ENCODE measurements at regions not wholly inside any gene's neighbourhood (a gene's known extent, or its start where the extent isn't known, plus 50 kb on each side); places are given as distances from the start of the nearest gene placed in this dataset.

- no peak for TF ChIP-seq IRF2 (CRISPR knock-in tag; IDR thresholded peaks at IDR 0.05; ENCODE audit: borderline replicate concordance, low read depth)
- no peak for TF ChIP-seq FOXP4 (CRISPR knock-in tag; IDR thresholded peaks at IDR 0.05)
- no peak for TF ChIP-seq TCF7 (CRISPR knock-in tag; IDR thresholded peaks at IDR 0.05; ENCODE audit: low read depth)
- TF ChIP-seq CTCF (IDR thresholded peaks at IDR 0.05): no peak
These were observed 992.2 kb upstream of the MIR17HG start for GRCh38 chr13:90355162-90355751.
